ENCODE measurements at regions not wholly inside any gene's neighbourhood (a gene's known extent, or its start where the extent isn't known, plus 50 kb on each side); places are given as distances from the start of the nearest gene placed in this dataset.

DNA sequence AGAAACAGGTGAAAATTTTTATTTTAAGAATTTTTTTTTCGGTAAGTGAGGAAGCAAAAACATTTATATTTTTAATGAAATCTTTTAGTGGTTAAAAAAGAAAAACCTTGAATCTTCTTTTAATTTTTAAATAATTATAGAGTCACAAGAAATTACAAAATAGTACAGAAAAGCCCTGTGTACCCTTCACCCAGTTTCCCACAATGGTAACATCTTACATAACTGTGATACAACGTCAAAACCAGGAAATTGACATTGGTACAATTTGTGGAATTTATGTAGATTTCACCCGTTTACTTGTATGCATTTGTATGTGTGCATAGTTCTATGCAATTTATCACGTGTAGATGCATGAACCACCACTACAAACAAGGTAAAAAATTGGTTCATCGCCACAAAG lies 285.9 kb downstream of the MTX2 start:
- Mint-ChIP-seq H3K27me3 (peaks cover 80% of the 10 kb centered on the region), H3K4me3 (no peak overlapping the region), H3K27ac (no peak overlapping the region), H3K4me1 (peaks cover 20% of the 10 kb centered on the region), H3K36me3 (ENCODE audit: low read depth) (no peaks in the 10 kb centered on the region)
- ATAC-seq (no peak), DNase-seq (no peak)
- no peaks in the 10 kb centered on the region for H3K9me3 ChIP-seq (ENCODE audit: control insufficient read depth, low read length, poor library complexity, severe bottlenecking)

DNA sequence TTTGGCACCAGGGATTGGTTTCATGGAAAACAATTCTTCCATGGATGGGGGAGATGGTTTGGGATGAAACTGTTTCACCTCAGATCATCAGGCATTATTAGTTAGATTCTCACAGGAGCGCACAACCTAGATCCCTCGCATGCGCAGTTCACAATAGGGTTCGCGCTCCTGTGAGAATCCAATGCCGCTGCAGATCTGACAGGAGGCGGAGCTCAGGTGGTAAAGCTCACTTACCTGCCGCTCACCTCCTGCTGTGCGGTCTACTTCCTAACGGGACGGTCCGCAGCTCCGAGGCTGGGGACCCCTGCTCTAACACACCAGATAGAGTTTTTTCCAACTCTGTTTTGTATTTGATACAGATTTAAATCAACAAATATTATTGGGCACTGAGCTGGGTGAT lies 286.5 kb downstream of the MTX2 start:
- Mint-ChIP-seq H3K27me3 (peaks cover 86% of the 10 kb centered on the region), H3K36me3 (ENCODE audit: low read depth) (no peaks in the 10 kb centered on the region), H3K4me1 (peaks cover 20% of the 10 kb centered on the region), H3K4me3 (no peak overlapping the region), H3K27ac (no peak overlapping the region)
- ATAC-seq (no peak), DNase-seq (no peak)
- no peaks in the 10 kb centered on the region for H3K9me3 ChIP-seq (ENCODE audit: control insufficient read depth, low read length, poor library complexity, severe bottlenecking)

DNA sequence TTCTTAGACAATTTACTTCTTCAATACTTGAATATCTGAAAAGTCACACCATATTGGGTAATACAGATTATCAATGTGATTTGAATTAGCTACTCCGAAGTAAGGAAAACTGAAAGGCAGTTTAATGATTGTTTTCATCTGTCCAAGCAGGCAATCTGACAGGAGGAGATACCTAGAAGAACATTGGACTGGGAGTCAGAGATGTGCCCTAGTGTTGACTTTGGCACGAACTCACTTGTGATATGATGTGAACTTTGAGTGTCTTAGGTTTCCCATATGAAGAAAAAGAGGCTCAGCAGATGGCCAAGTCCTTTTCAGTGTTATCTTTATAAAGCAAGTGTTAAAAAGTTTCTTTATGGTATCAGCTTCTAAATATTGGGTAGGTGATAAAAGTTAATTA lies 287.1 kb downstream of the MTX2 start:
- Mint-ChIP-seq H3K4me1 (peaks cover 20% of the 10 kb centered on the region), H3K36me3 (ENCODE audit: low read depth) (no peaks in the 10 kb centered on the region), H3K4me3 (no peak overlapping the region), H3K27me3 (peaks cover 92% of the 10 kb centered on the region), H3K27ac (no peak overlapping the region)
- H3K9me3 ChIP-seq (ENCODE audit: control insufficient read depth, low read length, poor library complexity, severe bottlenecking), result no peaks in the 10 kb centered on the region
- ATAC-seq (no peak), DNase-seq (no peak)

DNA sequence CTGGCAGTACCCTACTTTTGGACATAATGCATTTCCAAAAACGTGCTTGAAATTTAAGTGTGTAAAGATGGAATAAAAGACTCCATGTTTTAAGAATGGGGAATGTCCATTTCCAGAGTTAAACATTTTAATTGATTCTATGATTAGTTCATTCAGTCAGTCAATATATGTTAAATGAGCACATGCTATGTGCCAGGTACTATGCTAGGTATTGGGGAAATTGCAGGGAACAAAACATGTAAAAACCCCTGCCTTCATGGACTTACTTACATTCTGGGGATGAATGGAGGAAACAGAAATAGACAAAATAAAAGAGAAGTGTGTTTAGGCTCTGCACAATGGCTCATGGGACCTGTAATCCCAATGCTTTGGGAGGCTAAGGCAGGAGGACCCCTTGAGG lies 288.6 kb downstream of the MTX2 start:
- DNase-seq, result no peak
- Mint-ChIP-seq H3K36me3 (ENCODE audit: low read depth) (no peaks in the 10 kb centered on the region), H3K4me3 (no peak overlapping the region), H3K27ac (no peak overlapping the region), H3K4me1 (peaks cover 18% of the 10 kb centered on the region), H3K27me3 (peaks cover 92% of the 10 kb centered on the region)
- no peak for ATAC-seq
- H3K9me3 ChIP-seq (ENCODE audit: control insufficient read depth, low read length, poor library complexity, severe bottlenecking), result no peaks in the 10 kb centered on the region

DNA sequence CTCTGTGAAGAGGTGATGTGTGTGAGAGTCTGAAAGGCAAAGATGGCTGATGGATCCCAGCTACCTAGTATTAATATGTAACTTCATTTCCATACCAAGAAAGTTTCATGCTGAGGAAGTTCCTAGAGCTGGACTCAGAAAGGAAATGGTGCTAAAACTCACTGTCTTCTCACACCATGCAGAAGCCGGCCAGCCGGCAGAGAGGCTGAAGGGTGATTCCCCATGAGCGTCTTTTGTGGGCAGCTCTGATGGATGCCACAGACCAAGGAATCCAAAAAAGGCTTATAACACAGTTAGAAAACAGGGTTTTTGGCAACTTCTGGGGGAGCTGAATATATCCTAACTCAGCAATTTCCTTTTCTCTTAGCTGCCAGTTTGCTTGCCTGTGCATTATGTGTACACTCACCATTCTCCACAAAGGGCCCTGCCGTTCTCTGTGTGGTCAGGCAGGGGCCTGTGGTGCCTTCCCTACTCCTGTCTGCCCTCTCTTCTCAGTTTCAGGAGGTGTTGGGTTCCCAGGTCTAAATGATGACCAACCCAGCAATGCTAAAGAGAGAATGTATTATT lies 289.4 kb downstream of the MTX2 start:
- Mint-ChIP-seq H3K4me3 (no peak overlapping the region), H3K36me3 (ENCODE audit: low read depth) (no peaks in the 10 kb centered on the region), H3K4me1 (peaks cover 14% of the 10 kb centered on the region), H3K27me3 (peaks cover 93% of the 10 kb centered on the region), H3K27ac (no peak overlapping the region)
- no peaks in the 10 kb centered on the region for H3K9me3 ChIP-seq (ENCODE audit: control insufficient read depth, low read length, poor library complexity, severe bottlenecking)
- ATAC-seq (no peak), DNase-seq (no peak)

DNA sequence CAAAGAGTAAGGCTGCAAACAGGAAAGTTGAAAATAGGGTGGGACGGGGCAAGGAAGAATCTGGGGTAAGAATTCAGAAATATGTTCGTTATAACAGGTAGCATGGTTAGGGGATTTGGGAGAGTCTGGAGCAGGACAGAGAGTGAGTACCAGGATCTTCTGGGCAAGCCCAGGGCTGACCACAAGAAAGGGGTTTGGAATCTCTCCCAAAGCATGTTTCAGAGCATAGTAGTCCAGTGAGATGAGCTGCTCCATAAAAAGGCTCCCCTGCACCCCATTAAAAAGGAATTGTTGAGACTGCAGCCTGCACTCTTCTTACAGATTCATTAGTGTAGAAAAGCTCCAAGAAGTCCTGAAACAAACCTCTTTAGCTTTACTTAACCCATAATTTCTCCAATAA lies 291.1 kb downstream of the MTX2 start:
- ATAC-seq (no peak), DNase-seq (no peak)
- H3K9me3 ChIP-seq (ENCODE audit: control insufficient read depth, low read length, poor library complexity, severe bottlenecking), result no peaks in the 10 kb centered on the region
- Mint-ChIP-seq H3K36me3 (ENCODE audit: low read depth) (no peaks in the 10 kb centered on the region), H3K4me3 (no peak overlapping the region), H3K4me1 (peaks cover 5% of the 10 kb centered on the region), H3K27ac (no peak overlapping the region), H3K27me3 (peaks cover 94% of the 10 kb centered on the region)

DNA sequence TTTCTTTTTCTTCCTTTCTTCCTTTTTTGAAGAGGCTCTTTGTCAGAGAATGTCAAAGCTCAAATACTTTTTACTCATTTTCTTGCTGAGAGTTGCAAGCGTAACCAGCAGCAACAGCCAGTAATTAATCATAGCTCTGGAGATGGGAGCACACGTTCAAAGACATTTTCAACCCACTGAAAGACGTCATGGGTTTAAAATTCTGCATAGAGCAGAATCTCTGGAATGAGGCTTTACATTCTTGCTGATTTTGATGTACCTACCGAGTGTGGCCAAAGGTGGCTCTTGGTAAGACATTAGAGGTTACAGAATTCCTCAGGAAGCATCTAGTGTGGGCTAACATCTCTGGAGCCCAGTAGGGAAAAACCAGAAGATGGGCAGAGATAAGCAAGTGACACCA lies 292.5 kb downstream of the MTX2 start:
- H3K36me3 Mint-ChIP-seq (ENCODE audit: low read depth), result no peaks in the 10 kb centered on the region
- H3K4me1 Mint-ChIP-seq, result peaks cover 5% of the 10 kb centered on the region
- H3K27ac Mint-ChIP-seq, result no peak overlapping the region
- no peak for ATAC-seq
- no peak overlapping the region for H3K4me3 Mint-ChIP-seq
- no peak for DNase-seq
- H3K9me3 ChIP-seq (ENCODE audit: control insufficient read depth, low read length, poor library complexity, severe bottlenecking), result no peaks in the 10 kb centered on the region
- peaks cover 91% of the 10 kb centered on the region for H3K27me3 Mint-ChIP-seq

DNA sequence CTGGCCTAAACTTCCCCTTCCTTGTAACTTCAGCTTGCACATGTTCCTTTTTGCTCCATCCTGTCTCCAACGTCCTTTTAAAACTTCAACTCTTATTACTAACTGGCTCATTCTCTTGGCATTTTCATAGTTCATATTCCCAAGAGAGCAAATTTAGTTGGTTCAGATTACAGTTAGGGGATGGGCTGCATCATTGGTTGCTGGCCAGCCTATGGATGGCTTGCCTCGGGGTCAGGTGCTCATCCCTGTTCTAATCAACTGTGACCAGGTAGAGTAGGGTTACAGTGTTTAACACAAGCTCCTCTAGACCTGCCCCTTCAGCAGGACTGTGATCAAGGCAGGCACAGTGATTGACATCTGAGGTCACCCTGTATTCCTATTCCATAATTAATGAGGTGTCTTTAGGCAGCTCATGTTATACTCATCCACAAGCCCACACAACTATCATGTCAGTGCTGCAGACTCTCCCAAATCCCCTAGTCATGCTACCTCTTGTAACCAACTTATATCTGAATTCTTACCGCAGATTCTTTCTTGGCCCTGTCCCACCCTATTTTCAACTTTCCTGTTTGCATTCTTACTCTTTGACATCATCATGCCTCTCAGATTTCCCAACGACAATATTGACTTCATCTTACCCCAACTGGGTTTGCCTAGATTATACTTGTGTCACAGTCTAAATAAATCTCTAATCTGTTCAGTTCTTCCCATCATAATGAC lies 293.3 kb downstream of the MTX2 start:
- H3K27ac Mint-ChIP-seq, result no peak overlapping the region
- peaks cover 89% of the 10 kb centered on the region for H3K27me3 Mint-ChIP-seq
- H3K36me3 Mint-ChIP-seq (ENCODE audit: low read depth), result no peaks in the 10 kb centered on the region
- no peak for DNase-seq
- H3K9me3 ChIP-seq (ENCODE audit: control insufficient read depth, low read length, poor library complexity, severe bottlenecking), result no peaks in the 10 kb centered on the region
- no peak overlapping the region for H3K4me3 Mint-ChIP-seq
- H3K4me1 Mint-ChIP-seq, result peaks cover 5% of the 10 kb centered on the region
- no peak for ATAC-seq

DNA sequence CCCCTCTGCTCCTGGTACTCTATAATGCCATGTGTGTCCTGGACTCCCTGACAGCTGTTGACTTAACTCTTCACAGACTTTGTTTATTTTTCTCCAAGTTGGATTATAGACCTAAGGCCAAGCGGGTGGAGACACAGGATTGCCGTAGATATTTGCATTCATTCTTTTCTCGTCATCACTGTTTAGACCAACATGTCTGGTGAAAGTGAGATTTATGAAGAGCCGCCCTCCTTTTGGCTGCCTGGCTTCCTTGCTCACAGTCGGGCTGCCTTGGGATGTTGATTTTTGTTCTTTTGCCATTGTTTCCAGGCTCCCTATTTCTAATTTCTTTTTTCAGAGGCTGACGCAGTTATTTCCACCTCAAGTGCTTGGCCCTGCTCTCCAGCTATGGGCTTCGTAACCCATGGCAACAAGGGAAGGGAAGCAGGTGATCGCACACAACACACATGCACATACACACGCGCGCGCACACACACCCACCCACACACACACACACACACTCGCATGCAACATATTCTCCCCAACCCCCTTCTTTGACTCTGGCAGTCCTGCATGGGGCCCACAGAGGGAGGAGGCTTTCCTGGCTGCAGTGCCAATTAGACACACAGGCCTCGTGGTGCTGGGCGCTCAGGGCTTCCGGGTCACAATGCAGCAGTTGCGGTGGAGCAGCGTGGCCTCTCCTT lies 296.5 kb downstream of the MTX2 start:
- ATAC-seq (no peak), DNase-seq (no peak)
- Mint-ChIP-seq H3K4me1 (peaks cover 4% of the 10 kb centered on the region), H3K27me3 (peaks cover 82% of the 10 kb centered on the region), H3K4me3 (no peak overlapping the region), H3K27ac (no peak overlapping the region), H3K36me3 (ENCODE audit: low read depth) (no peaks in the 10 kb centered on the region)
- H3K9me3 ChIP-seq (ENCODE audit: control insufficient read depth, low read length, poor library complexity, severe bottlenecking), result no peaks in the 10 kb centered on the region

DNA sequence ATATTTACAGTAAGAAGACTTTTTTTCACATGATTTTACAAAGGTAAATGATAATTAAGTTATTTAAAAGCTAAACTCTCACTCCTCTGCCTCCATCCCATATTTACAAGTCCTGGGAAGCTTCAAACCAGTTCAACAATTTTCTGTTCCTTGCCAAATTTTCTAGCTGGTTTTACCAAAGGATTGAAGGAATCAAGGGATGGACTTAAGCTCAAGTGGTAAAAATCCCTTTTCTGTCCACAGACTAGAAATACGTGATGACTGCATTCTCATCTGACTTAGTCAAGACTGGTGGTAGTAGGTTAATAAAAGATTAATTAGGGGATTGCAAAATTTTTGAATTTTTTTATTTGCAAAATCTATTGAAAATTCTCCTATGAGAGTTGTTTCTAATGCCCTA lies 297.3 kb downstream of the MTX2 start:
- H3K4me3 Mint-ChIP-seq, result no peak overlapping the region
- H3K36me3 Mint-ChIP-seq (ENCODE audit: low read depth), result no peaks in the 10 kb centered on the region
- peaks cover 77% of the 10 kb centered on the region for H3K27me3 Mint-ChIP-seq
- ATAC-seq, result no peak
- DNase-seq, result no peak
- no peaks in the 10 kb centered on the region for H3K9me3 ChIP-seq (ENCODE audit: control insufficient read depth, low read length, poor library complexity, severe bottlenecking)
- H3K4me1 Mint-ChIP-seq, result peaks cover 4% of the 10 kb centered on the region
- H3K27ac Mint-ChIP-seq, result no peak overlapping the region

DNA sequence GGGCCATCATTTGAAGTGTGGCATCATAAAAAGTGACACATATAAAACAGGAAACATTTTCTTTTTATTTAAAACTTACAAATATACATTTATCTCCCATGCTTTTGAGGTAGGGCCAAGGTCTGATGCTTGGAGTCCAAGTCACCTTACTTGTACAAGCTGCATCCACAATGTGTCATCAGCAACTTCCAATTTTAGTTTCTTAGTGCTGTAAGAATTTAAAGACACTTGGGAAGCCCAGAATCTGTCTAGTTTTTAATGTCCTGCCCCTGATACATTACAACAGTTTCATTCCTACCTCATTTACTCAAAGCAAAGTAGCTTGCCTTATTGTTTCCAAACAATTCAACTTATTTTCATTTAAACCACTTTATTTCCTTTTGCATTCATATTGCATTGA lies 297.7 kb downstream of the MTX2 start:
- no peaks in the 10 kb centered on the region for H3K36me3 Mint-ChIP-seq (ENCODE audit: low read depth)
- peaks cover 75% of the 10 kb centered on the region for H3K27me3 Mint-ChIP-seq

DNA sequence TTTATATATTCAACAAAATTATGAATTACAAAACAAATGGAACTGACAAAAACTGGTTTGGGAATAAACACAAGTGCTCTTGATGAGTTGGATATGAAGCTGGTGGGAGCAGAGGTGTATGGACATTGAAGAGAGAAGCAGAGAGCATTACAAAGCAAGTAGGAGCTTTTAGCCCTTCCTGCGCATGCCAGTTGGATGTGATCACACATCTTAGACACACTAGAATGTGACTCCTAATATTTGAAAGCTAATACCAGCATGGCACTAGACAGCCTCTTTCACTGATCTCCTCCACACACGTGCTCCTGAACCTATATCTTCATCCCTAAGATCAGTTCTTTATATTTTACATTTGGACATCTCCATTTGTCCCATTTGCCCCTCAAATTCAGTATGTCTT lies 298.1 kb downstream of the MTX2 start:
- peaks cover 4% of the 10 kb centered on the region for H3K4me1 Mint-ChIP-seq
- no peak for ATAC-seq
- H3K27me3 Mint-ChIP-seq, result peaks cover 76% of the 10 kb centered on the region
- H3K4me3 Mint-ChIP-seq, result no peak overlapping the region
- no peak overlapping the region for H3K27ac Mint-ChIP-seq
- H3K9me3 ChIP-seq (ENCODE audit: control insufficient read depth, low read length, poor library complexity, severe bottlenecking), result no peaks in the 10 kb centered on the region
- no peaks in the 10 kb centered on the region for H3K36me3 Mint-ChIP-seq (ENCODE audit: low read depth)
- no peak for DNase-seq

More for the DNA sequence above, 297.7 kb downstream of the MTX2 start:
- H3K9me3 ChIP-seq (ENCODE audit: control insufficient read depth, low read length, poor library complexity, severe bottlenecking), result no peaks in the 10 kb centered on the region
- Mint-ChIP-seq H3K27ac (no peak overlapping the region), H3K4me1 (peaks cover 4% of the 10 kb centered on the region), H3K4me3 (no peak overlapping the region)
- DNase-seq (no peak), ATAC-seq (no peak)

DNA sequence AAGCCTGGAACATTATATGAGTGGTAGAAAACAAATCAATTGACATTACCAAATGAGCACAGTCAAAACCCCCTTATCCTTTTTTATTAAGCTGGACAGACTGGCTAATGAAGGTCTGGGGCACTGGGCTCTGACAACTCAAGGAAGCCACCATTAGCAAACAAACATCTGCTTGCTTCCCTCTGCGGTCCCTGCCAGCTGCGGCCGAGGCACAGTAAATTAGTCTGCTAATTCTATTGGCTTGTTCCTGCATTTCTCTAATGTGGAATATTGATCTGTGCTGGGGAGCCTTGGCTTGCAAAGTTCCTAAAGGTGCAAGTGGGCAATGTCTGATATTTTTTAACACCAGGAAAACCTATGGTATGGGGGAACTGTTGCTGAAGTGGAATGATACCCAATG lies 300.3 kb downstream of the MTX2 start:
- H3K4me3 Mint-ChIP-seq, result no peak overlapping the region
- ATAC-seq (no peak), DNase-seq (no peak)
- H3K36me3 Mint-ChIP-seq (ENCODE audit: low read depth), result no peaks in the 10 kb centered on the region
- H3K27me3 Mint-ChIP-seq, result peaks cover 66% of the 10 kb centered on the region
- no peak overlapping the region for H3K27ac Mint-ChIP-seq
- no peaks in the 10 kb centered on the region for H3K9me3 ChIP-seq (ENCODE audit: control insufficient read depth, low read length, poor library complexity, severe bottlenecking)
- H3K4me1 Mint-ChIP-seq, result peaks cover 4% of the 10 kb centered on the region
